ENCODE measurements at regions not wholly inside any gene's neighbourhood (a gene's known extent, or its start where the extent isn't known, plus 50 kb on each side); places are given as distances from the start of the nearest gene placed in this dataset.

GRCh38 chr3:166111562-166111961, 274.3 kb upstream of the BCHE start:
- H3K4me3 ChIP-seq = no peak overlapping the region
- POLR2A ChIA-PET = no interaction called here
- no peaks in the 10 kb centered on the region for H3K36me3 ChIP-seq (ENCODE audit: control insufficient read depth, insufficient read depth, low read length)
- BruUV-seq (replicated peaks) = no TSS peak
- no peaks in the 10 kb centered on the region for H4K20me1 ChIP-seq (replicated peaks; ENCODE audit: control insufficient read depth, insufficient read depth, low read length)
- no peak overlapping the region for H3K4me2 ChIP-seq (ENCODE audit: insufficient read depth, low read length)
- no peaks in the 10 kb centered on the region for H3K9me1 ChIP-seq (ENCODE audit: control insufficient read depth, insufficient read depth, low read length)
- H3K27me3 ChIP-seq (ENCODE audit: control insufficient read depth in 2 of 2, insufficient read depth in 2 of 2, low read length in 2 of 2) = no peaks in the 10 kb centered on the region
- no peaks in the 10 kb centered on the region for H3K4me1 ChIP-seq (replicated peaks in 1 of 2; ENCODE audit: control insufficient read depth in 2 of 2, insufficient read depth in 2 of 2, low read length in 2 of 2)
- intact Hi-C loops (cut with micrococcal nuclease) = no loop called here
- ATAC-seq (no peak), FAIRE-seq (no peak), DNase-seq (ENCODE audit: extremely low read depth in 1 of 4, low spot score in 3 of 4) (no peak)
- H3K9me3 ChIP-seq (replicated peaks; ENCODE audit: control insufficient read depth, insufficient read depth, low read depth, low read length) = no peaks in the 10 kb centered on the region
- in situ Hi-C loops (cut with MboI) = no loop called here
- 20% methylated on average over 2 of the region's 2 CpGs for WGBS (ENCODE audit: insufficient coverage, low coverage, missing lambda C conversion rate)
- no peak overlapping the region for H3K27ac ChIP-seq (ENCODE audit: extremely low read depth, low read depth, low read length)
- no peaks in the 10 kb centered on the region for H3K79me2 ChIP-seq (ENCODE audit: control insufficient read depth, insufficient read depth, low read length)
- CTCF ChIA-PET (ENCODE audit: low intra/inter-chr PET ratio) = no interaction called here
- H3K9ac ChIP-seq (ENCODE audit: insufficient read depth in 1 of 2, low read depth in 2 of 2, low read length in 2 of 2) = no peak overlapping the region
- H2AFZ ChIP-seq (ENCODE audit: low read depth, low read length) = no peak overlapping the region
- TF ChIP-seq RB1 (IDR thresholded peaks at IDR 0.05; ENCODE audit: low read depth) = no peak
- TF ChIP-seq ZBTB40 (IDR thresholded peaks at IDR 0.05) = no peak
- no peak for TF ChIP-seq ZBTB40 (CRISPR knock-in tag; IDR thresholded peaks at IDR 0.05)
- TF ChIP-seq THAP12 (CRISPR knock-in tag; IDR thresholded peaks at IDR 0.05) = no peak
- no peak for TF ChIP-seq ZNF280B (CRISPR knock-in tag; IDR thresholded peaks at IDR 0.05)
- TF ChIP-seq CBX8 (IDR thresholded peaks at IDR 0.05; ENCODE audit: borderline replicate concordance, extremely low read depth, low read depth, low read length, poor library complexity, severe bottlenecking) = no peak
- TF ChIP-seq ZNF311 (CRISPR knock-in tag; IDR thresholded peaks at IDR 0.05) = no peak

Measured in K562 (cell line).